ENCODE measurements at regions not wholly inside any gene's neighbourhood (a gene's known extent, or its start where the extent isn't known, plus 50 kb on each side); places are given as distances from the start of the nearest gene placed in this dataset.

GRCh38 chr4:31379364-31379763, 659.2 kb downstream of the PCDH7 start:
- H3K4me1 Mint-ChIP-seq (ENCODE audit: low read depth): no peaks in the 10 kb centered on the region
- no peak for DNase-seq
- TF ChIP-seq CTCF (IDR thresholded peaks at IDR 0.05): no peak
- H3K9me3 Mint-ChIP-seq: peaks cover 36% of the 10 kb centered on the region
- H3K4me3 Mint-ChIP-seq: no peak overlapping the region
- no peaks in the 10 kb centered on the region; the same call in 1 of the 2 replicates for H3K27me3 Mint-ChIP-seq (ENCODE audit: insufficient read depth)
- no peaks in the 10 kb centered on the region for H3K36me3 Mint-ChIP-seq (ENCODE audit: low read depth)
- H3K27ac Mint-ChIP-seq: no peak overlapping the region

GRCh38 chr4:31383767-31384166, 663.6 kb downstream of the PCDH7 start:
- Mint-ChIP-seq H3K9me3 (peaks cover 25% of the 10 kb centered on the region), H3K36me3 (ENCODE audit: low read depth) (no peaks in the 10 kb centered on the region), H3K27me3 (ENCODE audit: insufficient read depth) (no peaks in the 10 kb centered on the region), H3K27ac (no peak overlapping the region), H3K4me3 (no peak overlapping the region), H3K4me1 (ENCODE audit: low read depth) (no peaks in the 10 kb centered on the region)
- TF ChIP-seq CTCF (IDR thresholded peaks at IDR 0.05): no peak
- DNase-seq: no peak

- Mint-ChIP-seq H3K27me3 (ENCODE audit: insufficient read depth) (no peaks in the 10 kb centered on the region), H3K4me3 (no peak overlapping the region), H3K9me3 (peaks cover 18% of the 10 kb centered on the region), H3K36me3 (ENCODE audit: low read depth) (no peaks in the 10 kb centered on the region), H3K4me1 (ENCODE audit: low read depth) (no peaks in the 10 kb centered on the region), H3K27ac (no peak overlapping the region)
- TF ChIP-seq CTCF (IDR thresholded peaks at IDR 0.05): no peak
- DNase-seq: no peak
Observed at GRCh38 chr4:31390849-31391248, 670.7 kb downstream of the PCDH7 start.

- peaks cover 20% of the 10 kb centered on the region for H3K9me3 Mint-ChIP-seq
- no peaks in the 10 kb centered on the region for H3K27me3 Mint-ChIP-seq (ENCODE audit: insufficient read depth)
- no peak overlapping the region for H3K4me3 Mint-ChIP-seq
- DNase-seq: no peak
- H3K4me1 Mint-ChIP-seq (ENCODE audit: low read depth): no peaks in the 10 kb centered on the region
- H3K36me3 Mint-ChIP-seq (ENCODE audit: low read depth): no peaks in the 10 kb centered on the region
- no peak for TF ChIP-seq CTCF (IDR thresholded peaks at IDR 0.05)
- no peak overlapping the region for H3K27ac Mint-ChIP-seq
Observed at GRCh38 chr4:31391976-31392375, 671.8 kb downstream of the PCDH7 start.

- no peaks in the 10 kb centered on the region for H3K27me3 Mint-ChIP-seq (ENCODE audit: insufficient read depth)
- no peak for TF ChIP-seq CTCF (IDR thresholded peaks at IDR 0.05)
- no peak for DNase-seq
- no peak overlapping the region for H3K27ac Mint-ChIP-seq
- H3K4me3 Mint-ChIP-seq: no peak overlapping the region
- no peaks in the 10 kb centered on the region for H3K36me3 Mint-ChIP-seq (ENCODE audit: low read depth)
- H3K4me1 Mint-ChIP-seq (ENCODE audit: low read depth): no peaks in the 10 kb centered on the region
- peaks cover 23% of the 10 kb centered on the region for H3K9me3 Mint-ChIP-seq
Observed at GRCh38 chr4:31392923-31393322, 672.8 kb downstream of the PCDH7 start.

GRCh38 chr4:31408121-31408520, 688.0 kb downstream of the PCDH7 start:
- H3K36me3 Mint-ChIP-seq (ENCODE audit: low read depth): peaks cover 1% of the 10 kb centered on the region; the same call in 1 of the 2 replicates
- peaks cover 17% of the 10 kb centered on the region for H3K9me3 Mint-ChIP-seq
- no peaks in the 10 kb centered on the region for H3K4me1 Mint-ChIP-seq (ENCODE audit: low read depth)
- TF ChIP-seq CTCF (IDR thresholded peaks at IDR 0.05): no peak
- DNase-seq: no peak
- H3K4me3 Mint-ChIP-seq: no peak overlapping the region
- H3K27me3 Mint-ChIP-seq (ENCODE audit: insufficient read depth): no peaks in the 10 kb centered on the region
- H3K27ac Mint-ChIP-seq: no peak overlapping the region

All from HFFc6 (cell line).